BE2C (cell line): ENCODE measurements at regions not wholly inside any gene's neighbourhood (a gene's known extent, or its start where the extent isn't known, plus 50 kb on each side); places are given as distances from the start of the nearest gene placed in this dataset.
A peak's percentile ranks its signal among the peaks of the same experiment; 100 is the strongest.

Experiments used
- DNase-seq: peaks from one replicate; pipeline ENCODE4 v3.0.0-alpha.2; 2020
- H3K27me3 ChIP-seq: fragments of 250-450 bp; sonication (Bioruptor Pico); 2 replicates; pipeline ENCODE4 v1.5.1; 2020; ENCODE audit warnings: mild to moderate bottlenecking
- H3K36me3 ChIP-seq: fragments of 250-450 bp; sonication (Bioruptor Pico); 2 replicates; pipeline ENCODE4 v1.5.1; 2020; ENCODE audit warnings: mild to moderate bottlenecking
- H3K4me1 ChIP-seq: fragments of 250-450 bp; sonication (Bioruptor Pico); 2 replicates; pipeline ENCODE4 v1.5.1; 2020
- H3K4me3 ChIP-seq: 2 replicates; pipeline ENCODE4 v1.5.1; 2011; ENCODE audit warnings: low read depth, low read length
- H3K9me3 ChIP-seq: fragments of 250-450 bp; sonication (Bioruptor Pico); 2 replicates; pipeline ENCODE4 v1.5.1; 2020
- CTCF ChIP-seq: IDR thresholded peaks from 2 replicates; pipeline ENCODE4 v1.5.1; 2012; ENCODE audit warnings: mild to moderate bottlenecking, low read depth, low read length

GRCh38 chr3:59542276-59542675, 492.5 kb upstream of the CFAP20DC start:
- Histone ChIP-seq H3K27me3 (no peaks in the 10 kb centered on the region), H3K36me3 (no peaks in the 10 kb centered on the region), H3K9me3 (no peaks in the 10 kb centered on the region), H3K4me3 (no peak overlapping the region), H3K4me1 (no peaks in the 10 kb centered on the region)
- no peak for TF ChIP-seq CTCF
- DNase-seq: no peak

GRCh38 chr3:59540696-59541095, 490.9 kb upstream of the CFAP20DC start:
- H3K4me1 ChIP-seq: no peaks in the 10 kb centered on the region
- H3K27me3 ChIP-seq: no peaks in the 10 kb centered on the region
- DNase-seq: no peak
- no peaks in the 10 kb centered on the region for H3K9me3 ChIP-seq
- no peak for TF ChIP-seq CTCF
- H3K36me3 ChIP-seq: no peaks in the 10 kb centered on the region
- no peak overlapping the region for H3K4me3 ChIP-seq

- H3K4me3 ChIP-seq: no peak overlapping the region
- no peaks in the 10 kb centered on the region for H3K4me1 ChIP-seq
- DNase-seq: no peak
- H3K36me3 ChIP-seq: no peaks in the 10 kb centered on the region
- H3K27me3 ChIP-seq: no peaks in the 10 kb centered on the region
- no peaks in the 10 kb centered on the region for H3K9me3 ChIP-seq
- TF ChIP-seq CTCF: no peak
These were observed 490.4 kb upstream of the CFAP20DC start for GRCh38 chr3:59540241-59540640.

GRCh38 chr3:59538753-59539432, 489.1 kb upstream of the CFAP20DC start:
- H3K9me3 ChIP-seq: no peaks in the 10 kb centered on the region
- no peak for DNase-seq

GRCh38 chr3:59535791-59536221, 486.0 kb upstream of the CFAP20DC start:
- H3K9me3 ChIP-seq: no peaks in the 10 kb centered on the region
- TF ChIP-seq CTCF: no peak
- no peaks in the 10 kb centered on the region for H3K27me3 ChIP-seq
- peak; percentile 18 for DNase-seq
- H3K4me3 ChIP-seq: no peak overlapping the region
- peaks cover 4% of the 10 kb centered on the region for H3K4me1 ChIP-seq
- H3K36me3 ChIP-seq: no peaks in the 10 kb centered on the region

More at GRCh38 chr3:59538753-59539432, 489.1 kb upstream of the CFAP20DC start:
- Histone ChIP-seq H3K4me1 (no peaks in the 10 kb centered on the region), H3K27me3 (no peaks in the 10 kb centered on the region), H3K36me3 (no peaks in the 10 kb centered on the region), H3K4me3 (no peak overlapping the region)
- TF ChIP-seq CTCF: no peak

- Histone ChIP-seq H3K9me3 (no peaks in the 10 kb centered on the region), H3K36me3 (no peaks in the 10 kb centered on the region), H3K27me3 (no peaks in the 10 kb centered on the region), H3K4me3 (no peak overlapping the region), H3K4me1 (peaks cover 4% of the 10 kb centered on the region)
- no peak for TF ChIP-seq CTCF
- DNase-seq: no peak
These were observed 482.2 kb upstream of the CFAP20DC start for GRCh38 chr3:59531994-59532393.
